HEK293 (cell line): ENCODE measurements at regions not wholly inside any gene's neighbourhood (a gene's known extent, or its start where the extent isn't known, plus 50 kb on each side); places are given as distances from the start of the nearest gene placed in this dataset.

Experiments used
- CTCF ChIA-PET: fragments of 350-600 bp; formaldehyde crosslinking; extraction: SDS; loops from one replicate; lab custom pipeline; 2021; ENCODE audit warnings: antibody characterized with exemption; lab: Yijun Ruan, JAX
- POLR2A ChIA-PET: fragments of 300-600 bp; formaldehyde crosslinking; extraction: SDS; loops from one replicate; lab custom pipeline; 2020; ENCODE audit warnings: antibody characterized with exemption, inconsistent platforms; lab: Yijun Ruan, JAX
- H3K27ac ChIP-seq: fragments of 200-500 bp; sonication (Bioruptor generic); 2 replicates; pipeline ENCODE4 v1.5.1; 2014; ENCODE audit warnings: low read depth, low read length, control low read depth, inconsistent platforms; ENCODE audit errors: extremely low read depth
- H3K36me3 ChIP-seq, 2 experiments: fragments of 200-500 bp in 1 of 2; sonication (Bioruptor generic) in 1 of 2; 1 replicate in 1 of 2; 2 replicates in 1 of 2; pipeline ENCODE4 v1.5.1; 2014 to 2017; ENCODE audit warnings: inconsistent platforms in 2 of 2, low read length in 2 of 2; ENCODE audit not compliant: control insufficient read depth in 2 of 2, insufficient read depth in 1 of 2
- H3K4me1 ChIP-seq: fragments of 200-500 bp; sonication (Bioruptor generic); 2 replicates; pipeline ENCODE4 v1.5.1; 2014; ENCODE audit warnings: mild to moderate bottlenecking, low read length, inconsistent platforms; ENCODE audit not compliant: control insufficient read depth, insufficient read depth
- H3K4me3 ChIP-seq: 2 replicates; pipeline ENCODE4 v1.5.1; 2011; ENCODE audit warnings: low read depth, mild to moderate bottlenecking, control low read depth, low read length, moderate library complexity
- H3K9me3 ChIP-seq: fragments of 200-500 bp; sonication (Bioruptor generic); 2 replicates; pipeline ENCODE4 v1.5.1; 2014; ENCODE audit warnings: low read depth, low read length, inconsistent platforms; ENCODE audit not compliant: control insufficient read depth, insufficient read depth
- FEZF1 ChIP-seq: fragments of 450-650 bp; formaldehyde crosslinking; IDR thresholded peaks from 2 replicates; pipeline ENCODE4 v1.5.1; 2016; ENCODE audit warnings: missing biosample characterization, missing genetic modification characterization
- HIC1 ChIP-seq: fragments of 450-650 bp; formaldehyde crosslinking; IDR thresholded peaks from 2 replicates; pipeline ENCODE4 v1.5.1; 2016; ENCODE audit warnings: missing biosample characterization, missing genetic modification characterization
- PRDM2 ChIP-seq: fragments of 450-650 bp; formaldehyde crosslinking; IDR thresholded peaks from 2 replicates; pipeline ENCODE4 v1.5.1; 2016; ENCODE audit warnings: missing biosample characterization, missing genetic modification characterization, borderline replicate concordance
- SALL2 ChIP-seq: fragments of 450-650 bp; formaldehyde crosslinking; IDR thresholded peaks from 2 replicates; pipeline ENCODE4 v1.5.0; 2017; ENCODE audit warnings: missing biosample characterization, mild to moderate bottlenecking, missing genetic modification characterization, borderline replicate concordance
- ZBTB20 ChIP-seq: fragments of 450-650 bp; formaldehyde crosslinking; IDR thresholded peaks from 2 replicates; pipeline ENCODE4 v1.5.1; 2016; ENCODE audit warnings: missing biosample characterization, missing genetic modification characterization
- ZBTB21 ChIP-seq: fragments of 450-650 bp; formaldehyde crosslinking; IDR thresholded peaks from 2 replicates; pipeline ENCODE4 v1.5.1; 2017; ENCODE audit warnings: missing biosample characterization, missing genetic modification characterization
- ZBTB48 ChIP-seq: fragments of 450-650 bp; formaldehyde crosslinking; IDR thresholded peaks from 2 replicates; pipeline ENCODE4 v1.5.1; 2016; ENCODE audit warnings: missing biosample characterization, missing genetic modification characterization
- ZNF138 ChIP-seq: fragments of 450-650 bp; formaldehyde crosslinking; IDR thresholded peaks from 2 replicates; pipeline ENCODE4 v1.5.1; 2016; ENCODE audit warnings: missing biosample characterization, missing genetic modification characterization, borderline replicate concordance
- ZNF248 ChIP-seq: fragments of 450-650 bp; formaldehyde crosslinking; IDR thresholded peaks from 2 replicates; pipeline ENCODE4 v1.5.1; 2017; ENCODE audit warnings: missing biosample characterization, missing genetic modification characterization
- ZNF266 ChIP-seq: fragments of 450-650 bp; formaldehyde crosslinking; IDR thresholded peaks from 2 replicates; pipeline ENCODE4 v1.5.1; 2016; ENCODE audit warnings: missing biosample characterization, missing genetic modification characterization, low read depth
- ZNF404 ChIP-seq: fragments of 450-650 bp; formaldehyde crosslinking; IDR thresholded peaks from 2 replicates; pipeline ENCODE4 v1.5.1; 2017; ENCODE audit warnings: missing biosample characterization, missing genetic modification characterization
- ZNF555 ChIP-seq: fragments of 450-650 bp; formaldehyde crosslinking; conservative IDR thresholded peaks from 2 replicates; pipeline ENCODE4 v1.5.1; 2017; ENCODE audit warnings: missing biosample characterization, mild to moderate bottlenecking, missing genetic modification characterization, inconsistent platforms
- ZNF561 ChIP-seq: fragments of 450-650 bp; IDR thresholded peaks from 2 replicates; pipeline ENCODE4 v1.5.1; 2018; ENCODE audit warnings: missing biosample characterization, missing genetic modification characterization, borderline replicate concordance
- ZNF629 ChIP-seq: fragments of 450-650 bp; formaldehyde crosslinking; IDR thresholded peaks from 2 replicates; pipeline ENCODE4 v1.5.1; 2017; ENCODE audit warnings: missing biosample characterization, missing genetic modification characterization
- ZNF707 ChIP-seq: fragments of 450-650 bp; formaldehyde crosslinking; IDR thresholded peaks from 2 replicates; pipeline ENCODE4 v1.5.1; 2016; ENCODE audit warnings: missing biosample characterization, missing genetic modification characterization
- ZNF76 ChIP-seq: fragments of 450-650 bp; formaldehyde crosslinking; IDR thresholded peaks from 2 replicates; pipeline ENCODE4; 2016; ENCODE audit warnings: low read depth, missing biosample characterization, missing genetic modification characterization, borderline replicate concordance
- TF ChIP-seq, protein P1 (sequence below): fragments of 450-650 bp; formaldehyde crosslinking; IDR thresholded peaks from 2 replicates; pipeline ENCODE4 v1.5.1; 2016; ENCODE audit warnings: missing biosample characterization, missing genetic modification characterization, borderline replicate concordance

GRCh38 chr11:27934830-27935145 is 173.2 kb downstream of the KIF18A start:
- H3K27ac ChIP-seq, result no peak overlapping the region
- CTCF ChIA-PET, result interaction anchor here (0.5 to 0.6 kb wide), 2 partner anchors 107 to 1999 kb away, joined by 3 read pairs; no protein-coding TSS in a partner anchor

More at GRCh38 chr11:27934830-27935145, 173.2 kb downstream of the KIF18A start:
- TF ChIP-seq ZNF707 (tag by site-specific recombination), result no peak
- TF ChIP-seq ZBTB48 (tag by site-specific recombination), result no peak
- TF ChIP-seq ZNF138 (tag by site-specific recombination), result no peak
- TF ChIP-seq ZNF629 (tag by site-specific recombination), result no peak
- no peak for TF ChIP-seq HIC1 (tag by site-specific recombination)
- no peak for TF ChIP-seq SALL2 (tag by site-specific recombination)
- TF ChIP-seq ZNF561 (tag by site-specific recombination), result no peak
- TF ChIP-seq, protein P1, sequence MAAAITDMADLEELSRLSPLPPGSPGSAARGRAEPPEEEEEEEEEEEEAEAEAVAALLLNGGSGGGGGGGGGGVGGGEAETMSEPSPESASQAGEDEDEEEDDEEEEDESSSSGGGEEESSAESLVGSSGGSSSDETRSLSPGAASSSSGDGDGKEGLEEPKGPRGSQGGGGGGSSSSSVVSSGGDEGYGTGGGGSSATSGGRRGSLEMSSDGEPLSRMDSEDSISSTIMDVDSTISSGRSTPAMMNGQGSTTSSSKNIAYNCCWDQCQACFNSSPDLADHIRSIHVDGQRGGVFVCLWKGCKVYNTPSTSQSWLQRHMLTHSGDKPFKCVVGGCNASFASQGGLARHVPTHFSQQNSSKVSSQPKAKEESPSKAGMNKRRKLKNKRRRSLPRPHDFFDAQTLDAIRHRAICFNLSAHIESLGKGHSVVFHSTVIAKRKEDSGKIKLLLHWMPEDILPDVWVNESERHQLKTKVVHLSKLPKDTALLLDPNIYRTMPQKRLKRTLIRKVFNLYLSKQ (tag by site-specific recombination), result no peak
- TF ChIP-seq ZBTB21 (tag by site-specific recombination), result no peak
- no peak for TF ChIP-seq FEZF1
- TF ChIP-seq ZNF248, result no peak
- TF ChIP-seq ZBTB20 (tag by site-specific recombination), result no peak
- TF ChIP-seq ZNF555, result no peak
- TF ChIP-seq ZNF266 (tag by site-specific recombination), result no peak
- no peak for TF ChIP-seq ZNF76 (tag by site-specific recombination)
- no peak for TF ChIP-seq PRDM2 (tag by site-specific recombination)
- TF ChIP-seq ZNF404 (tag by site-specific recombination), result no peak
- no peak overlapping the region for H3K4me3 ChIP-seq
- H3K9me3 ChIP-seq, result no peaks in the 10 kb centered on the region
- POLR2A ChIA-PET, result interaction anchor here (1.2 kb wide), 1 partner anchor 235 kb away, joined by 3 read pairs; no protein-coding TSS in a partner anchor
- no peaks in the 10 kb centered on the region for H3K36me3 ChIP-seq
- H3K4me1 ChIP-seq, result no peaks in the 10 kb centered on the region
